SK-N-SH treated with all-trans-retinoic acid at 6 μM for 48 hours (cell line): ENCODE measurements at regions not wholly inside any gene's neighbourhood (a gene's known extent, or its start where the extent isn't known, plus 50 kb on each side); places are given as distances from the start of the nearest gene placed in this dataset.

Source experiments
- ARNTL ChIP-seq: fragments of 450-650 bp; formaldehyde crosslinking; IDR thresholded peaks from 2 replicates; pipeline ENCODE4 v1.5.0; 2020; ENCODE audit warnings: low read depth, mild to moderate bottlenecking, moderate library complexity, borderline replicate concordance
- BACH2 ChIP-seq: fragments of 250-450 bp; sonication (Bioruptor Pico); IDR thresholded peaks from 2 replicates; pipeline ENCODE4 v1.9.0; 2021; ENCODE audit warnings: mild to moderate bottlenecking, borderline replicate concordance
- CREB5 ChIP-seq: fragments of 250-450 bp; sonication (Bioruptor Pico); IDR thresholded peaks from 2 replicates; pipeline ENCODE4 v1.5.1; 2020; ENCODE audit warnings: low read depth, mild to moderate bottlenecking, moderate library complexity
- CSDC2 ChIP-seq: fragments of 250-450 bp; sonication (Bioruptor Pico); IDR thresholded peaks from 2 replicates; pipeline ENCODE4 v1.5.0; 2020; ENCODE audit warnings: mild to moderate bottlenecking, moderate library complexity
- OSR1 ChIP-seq: fragments of 250-450 bp; sonication (Bioruptor Pico); IDR thresholded peaks from 2 replicates; pipeline ENCODE4 v1.8.0; 2022; ENCODE audit warnings: moderate library complexity, mild to moderate bottlenecking, inconsistent platforms
- POU6F1 ChIP-seq: fragments of 250-450 bp; sonication (Bioruptor Pico); IDR thresholded peaks from 2 replicates; pipeline ENCODE4 v1.8.0; 2021; ENCODE audit warnings: low read depth, mild to moderate bottlenecking, moderate library complexity, borderline replicate concordance
- RARB ChIP-seq: fragments of 250-450 bp; sonication (Bioruptor Pico); IDR thresholded peaks from 2 replicates; pipeline ENCODE4 v1.8.0; 2021; ENCODE audit warnings: mild to moderate bottlenecking, moderate library complexity
- ZFP30 ChIP-seq: fragments of 450-650 bp; formaldehyde crosslinking; IDR thresholded peaks from 2 replicates; pipeline ENCODE4 v1.5.0; 2022; ENCODE audit warnings: mild to moderate bottlenecking, moderate library complexity
- ZNF8 ChIP-seq: fragments of 450-650 bp; formaldehyde crosslinking; IDR thresholded peaks from 2 replicates; pipeline ENCODE4 v1.5.0; 2020; ENCODE audit warnings: mild to moderate bottlenecking, moderate library complexity
- TF ChIP-seq, protein P1 (sequence below): fragments of 250-450 bp; sonication (Bioruptor Pico); IDR thresholded peaks from 2 replicates; pipeline ENCODE4 v1.8.0; 2020; ENCODE audit warnings: mild to moderate bottlenecking, moderate library complexity, borderline replicate concordance

DNA sequence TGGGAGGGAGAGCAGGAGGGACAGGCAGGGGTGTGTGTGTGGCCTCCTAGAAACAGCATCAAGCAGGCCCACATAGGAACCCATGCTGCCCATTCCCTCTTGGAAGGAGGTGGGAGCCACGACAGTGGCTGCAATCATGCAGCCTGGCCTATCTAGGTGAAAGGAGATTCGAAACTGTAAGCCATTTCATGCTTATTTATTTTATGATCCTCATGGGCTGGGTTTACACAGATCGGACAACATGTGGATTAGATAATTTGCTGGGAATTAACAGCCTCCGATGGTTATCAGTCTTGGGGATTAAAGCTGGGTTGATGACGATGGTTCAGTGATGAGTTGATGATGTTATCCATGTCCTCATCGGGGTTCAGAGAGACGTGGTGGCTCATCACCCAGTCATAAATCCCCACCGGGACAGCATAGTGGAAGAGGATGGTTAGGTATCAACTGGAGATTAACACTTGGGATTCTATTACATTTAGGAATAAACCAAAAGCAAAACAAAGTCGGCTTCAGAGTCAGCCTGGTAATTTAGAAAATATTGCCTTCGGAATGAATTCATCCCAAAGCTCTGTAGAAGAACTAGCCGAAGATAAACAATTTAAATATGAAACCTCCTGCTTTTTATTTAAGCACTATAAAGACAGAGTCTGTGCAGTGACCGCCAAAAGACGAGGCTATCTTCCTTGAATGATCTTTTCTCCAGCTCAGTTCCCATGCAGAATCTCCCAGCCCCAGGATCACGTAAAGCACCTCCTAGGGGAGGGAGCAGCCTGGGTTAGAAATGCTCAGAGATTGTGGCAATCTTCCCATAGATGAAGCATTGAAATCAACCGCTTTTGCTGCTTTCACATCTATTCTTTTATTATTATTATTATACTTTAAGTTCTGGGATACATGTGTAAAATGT, 252.8 kb downstream of the FOXD2 start:
- TF ChIP-seq ZNF8 (CRISPR knock-in tag) (no peak), OSR1 (no peak), ARNTL (CRISPR knock-in tag) (no peak), POU6F1 (no peak), ZFP30 (CRISPR knock-in tag) (no peak), CREB5 (CRISPR knock-in tag) (no peak), BACH2 (CRISPR knock-in tag) (no peak), RARB (CRISPR knock-in tag) (no peak), CSDC2 (CRISPR knock-in tag) (no peak)
- TF ChIP-seq, protein P1, sequence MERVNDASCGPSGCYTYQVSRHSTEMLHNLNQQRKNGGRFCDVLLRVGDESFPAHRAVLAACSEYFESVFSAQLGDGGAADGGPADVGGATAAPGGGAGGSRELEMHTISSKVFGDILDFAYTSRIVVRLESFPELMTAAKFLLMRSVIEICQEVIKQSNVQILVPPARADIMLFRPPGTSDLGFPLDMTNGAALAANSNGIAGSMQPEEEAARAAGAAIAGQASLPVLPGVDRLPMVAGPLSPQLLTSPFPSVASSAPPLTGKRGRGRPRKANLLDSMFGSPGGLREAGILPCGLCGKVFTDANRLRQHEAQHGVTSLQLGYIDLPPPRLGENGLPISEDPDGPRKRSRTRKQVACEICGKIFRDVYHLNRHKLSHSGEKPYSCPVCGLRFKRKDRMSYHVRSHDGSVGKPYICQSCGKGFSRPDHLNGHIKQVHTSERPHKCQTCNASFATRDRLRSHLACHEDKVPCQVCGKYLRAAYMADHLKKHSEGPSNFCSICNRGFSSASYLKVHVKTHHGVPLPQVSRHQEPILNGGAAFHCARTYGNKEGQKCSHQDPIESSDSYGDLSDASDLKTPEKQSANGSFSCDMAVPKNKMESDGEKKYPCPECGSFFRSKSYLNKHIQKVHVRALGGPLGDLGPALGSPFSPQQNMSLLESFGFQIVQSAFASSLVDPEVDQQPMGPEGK: no peak
